GM18907 (cell line): ENCODE measurements at regions not wholly inside any gene's neighbourhood (a gene's known extent, or its start where the extent isn't known, plus 50 kb on each side); places are given as distances from the start of the nearest gene placed in this dataset.
"Not testable (repeated sequence)": the region's sequence is repeated elsewhere in the genome, so short reads cannot be mapped to it uniquely, and the experiment has no call there.

ENCODE experiments used
- ATAC-seq: cut with Tn5 transposase; IDR thresholded peaks from one replicate; pipeline ENCODE4 v1.9.1; 2021; ENCODE audit warnings: mild to moderate bottlenecking, moderate library complexity; ENCODE audit not compliant: unreplicated experiment

DNA sequence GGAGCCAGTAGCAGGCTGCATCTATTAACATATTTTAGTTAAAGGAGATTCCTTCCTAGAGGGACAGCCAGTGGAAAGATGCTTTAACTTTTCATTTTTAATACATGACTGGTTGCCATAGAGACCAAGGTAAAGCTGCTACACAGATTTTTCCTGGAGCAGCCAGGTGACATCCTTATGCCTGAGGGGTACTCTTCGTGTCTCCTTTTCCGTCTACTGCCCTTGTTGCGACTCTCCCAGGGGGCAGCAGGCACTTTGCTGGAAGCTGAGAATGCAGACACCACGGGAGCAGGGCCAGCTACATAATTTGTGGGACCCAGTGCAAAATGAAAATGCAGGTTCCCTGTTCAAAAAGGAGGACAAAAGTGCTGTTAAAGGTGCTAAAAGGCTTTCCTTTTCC, 340.4 kb downstream of the CEP170 start:
- not testable (repeated sequence) for ATAC-seq

DNA sequence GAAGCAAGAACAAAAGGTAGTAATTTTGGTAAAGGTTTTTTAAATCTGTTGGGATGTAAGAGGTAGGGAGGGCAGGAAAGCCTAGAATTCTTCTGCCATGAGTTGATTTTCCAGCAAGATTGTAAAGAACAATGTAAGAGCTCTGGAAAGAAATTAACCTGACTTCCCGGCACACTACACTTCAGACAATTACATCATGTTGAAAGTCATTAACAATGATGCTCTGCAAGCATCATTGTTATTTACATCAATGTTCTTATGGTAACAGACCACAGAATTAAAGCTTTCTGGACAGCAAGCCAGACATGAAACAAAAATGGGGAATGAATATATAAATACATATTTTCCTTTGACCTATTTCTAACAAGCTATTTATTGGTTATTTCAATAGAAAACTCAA, 342.2 kb downstream of the CEP170 start:
- not testable (repeated sequence) for ATAC-seq

DNA sequence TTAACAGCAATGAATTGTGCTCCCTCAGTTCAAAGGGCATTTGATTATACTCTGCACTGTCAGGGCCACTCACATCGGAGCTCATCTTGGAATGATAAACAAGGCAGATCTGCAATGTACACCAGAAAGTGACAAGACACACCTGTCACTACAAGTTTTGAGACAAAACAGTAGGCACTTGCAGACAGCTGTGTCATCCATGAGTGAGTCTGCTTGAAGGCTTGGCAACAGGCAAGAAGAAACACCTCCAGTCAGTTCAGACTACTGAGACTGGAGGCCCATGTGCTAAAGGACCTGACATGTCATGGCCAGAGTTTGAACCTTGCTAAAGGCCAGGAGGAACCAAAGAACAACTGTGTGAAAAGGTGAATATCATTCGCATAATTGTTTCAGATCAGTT, 354.5 kb downstream of the CEP170 start:
- ATAC-seq: peak; percentile 57

DNA sequence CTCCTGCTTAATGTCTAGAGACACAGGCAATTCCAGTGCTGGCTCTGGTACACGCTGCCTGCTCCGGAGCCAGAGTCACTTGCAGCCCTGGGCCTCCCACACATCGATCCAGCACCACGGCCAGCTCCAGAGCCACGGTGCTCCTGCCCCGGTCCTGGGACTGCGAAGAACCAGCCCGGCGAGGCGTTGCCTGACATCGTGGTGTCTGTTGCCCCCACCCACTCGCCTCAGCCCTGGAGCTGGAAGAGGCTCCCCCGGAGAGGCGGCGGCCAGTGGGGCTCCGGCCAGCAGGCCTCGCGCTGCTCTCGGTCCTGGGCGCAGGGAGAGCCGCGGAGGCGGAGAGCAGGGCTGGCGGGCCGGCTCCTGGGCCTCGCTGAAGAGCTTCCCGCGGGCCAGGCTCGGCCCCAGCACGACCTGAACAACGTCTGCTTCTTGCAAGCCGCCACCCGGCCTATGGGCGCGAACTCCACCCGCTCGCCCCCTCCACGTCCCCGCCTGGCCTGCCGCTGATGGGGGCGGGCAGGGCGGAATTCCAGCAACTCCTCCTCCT, 364.8 kb downstream of the CEP170 start:
- no peak for ATAC-seq

DNA sequence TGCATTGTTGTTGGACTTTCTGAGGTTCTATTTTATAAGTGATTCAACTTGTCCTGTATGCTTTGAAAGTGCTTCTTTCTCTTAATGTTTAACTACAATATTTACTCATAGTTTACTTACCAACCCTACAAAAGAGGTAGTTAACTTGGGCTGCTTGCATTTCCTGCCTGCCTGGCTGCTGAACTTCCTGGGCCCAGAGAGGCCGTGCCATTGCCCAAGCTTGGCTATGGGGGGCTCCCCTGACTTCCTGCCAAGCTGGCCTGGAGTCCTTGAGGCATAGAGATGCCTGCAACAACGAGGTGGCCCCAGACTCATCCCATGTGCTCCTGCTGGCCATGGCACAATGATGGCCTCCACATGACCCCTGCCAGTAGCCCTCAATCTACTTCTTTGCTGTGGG, 361.6 kb upstream of the PLD5 start:
- peak; percentile 97 for ATAC-seq

DNA sequence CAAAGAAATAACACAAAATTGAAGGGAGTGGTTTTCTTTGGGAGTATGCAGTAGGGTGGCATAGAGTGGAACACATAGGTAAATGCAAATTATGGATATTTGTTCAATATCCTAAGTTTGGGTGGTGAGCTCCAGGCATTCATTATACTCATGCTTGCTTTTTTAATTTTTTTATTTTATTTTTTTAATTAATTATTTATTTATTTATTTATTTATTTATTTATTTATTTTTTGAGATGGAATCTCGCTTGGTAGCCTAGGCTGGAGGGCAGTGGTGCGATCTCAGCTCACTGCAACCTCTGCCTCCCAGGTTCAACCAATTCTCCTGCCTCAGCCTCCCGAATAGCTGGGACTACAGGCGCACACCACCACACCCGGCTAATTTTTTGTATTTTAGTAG, 355.5 kb upstream of the PLD5 start:
- not testable (repeated sequence) for ATAC-seq

DNA sequence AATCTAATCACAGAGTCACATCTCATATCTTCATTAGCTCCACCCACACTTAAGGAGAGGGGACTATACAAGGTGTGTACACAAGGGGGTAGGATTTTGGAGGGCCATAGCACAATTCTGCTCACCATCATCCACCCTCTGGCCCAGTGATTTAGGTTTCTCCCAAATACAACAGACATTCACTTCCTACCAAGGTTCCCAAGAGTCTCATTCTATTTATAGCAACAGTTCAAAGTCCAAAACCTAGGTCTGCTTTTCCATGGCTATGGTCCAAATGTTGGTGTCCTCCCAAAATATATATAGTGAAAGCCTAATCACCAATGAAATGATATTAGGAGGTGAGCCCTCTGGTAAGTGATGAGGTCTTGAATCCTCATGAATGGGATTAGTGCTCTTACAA, 353.2 kb upstream of the PLD5 start:
- ATAC-seq: no peak

DNA sequence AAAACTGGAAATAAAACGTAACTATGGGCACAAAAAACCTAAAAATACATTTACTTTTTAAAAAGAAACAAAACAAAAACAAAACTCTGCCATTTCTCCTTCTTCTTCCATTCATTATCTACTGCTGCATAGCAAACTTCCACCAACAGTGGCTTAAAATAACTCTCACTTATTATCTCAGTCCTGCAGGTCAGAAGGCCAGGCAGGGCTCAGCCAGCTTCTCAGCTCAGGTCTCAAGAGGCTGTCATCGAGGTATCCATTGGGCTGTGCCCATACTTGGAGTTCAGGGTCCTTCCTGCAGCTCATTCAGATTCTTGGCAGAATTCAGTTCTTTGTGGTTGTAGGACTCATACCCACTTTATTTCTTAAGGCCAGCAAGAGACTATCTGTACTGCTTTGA, 352.7 kb upstream of the PLD5 start:
- ATAC-seq: no peak

DNA sequence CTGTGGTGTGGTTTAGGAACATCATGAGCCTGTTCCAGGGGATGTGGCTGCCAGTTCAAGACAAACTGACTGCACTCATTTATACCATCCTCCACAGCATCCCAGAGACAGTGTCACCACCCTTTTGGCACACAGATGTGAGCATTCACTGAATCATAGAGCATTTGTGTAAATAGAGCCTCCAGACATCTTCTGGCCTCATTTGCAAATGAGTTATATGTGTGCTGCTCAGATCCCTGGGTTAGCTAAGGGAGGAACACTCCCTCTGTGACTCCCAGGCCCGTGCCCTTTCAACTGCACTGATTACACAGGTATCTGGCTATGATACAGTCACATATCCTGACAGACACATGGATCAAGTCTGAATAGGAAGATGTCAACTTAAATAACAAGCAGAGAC, 351.5 kb upstream of the PLD5 start:
- no peak for ATAC-seq

DNA sequence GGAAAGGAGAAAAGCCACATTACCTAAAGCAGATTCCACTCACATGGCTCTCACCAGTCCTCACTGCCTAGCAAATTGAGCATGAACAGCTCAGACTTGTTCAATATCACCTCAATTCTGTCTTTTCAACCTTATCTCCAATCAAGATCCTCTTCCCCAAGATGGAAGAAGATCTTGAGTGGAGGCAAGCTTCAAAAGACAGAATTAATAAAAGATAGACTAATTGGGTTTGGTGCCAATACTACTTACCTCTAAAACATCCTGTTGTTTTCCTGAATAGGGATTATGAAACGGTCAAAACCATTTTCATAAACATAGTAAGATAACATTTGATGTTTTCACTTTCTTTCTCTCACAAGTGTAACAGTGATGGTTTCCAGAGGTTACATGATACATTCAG, 349.2 kb upstream of the PLD5 start:
- no peak for ATAC-seq

DNA sequence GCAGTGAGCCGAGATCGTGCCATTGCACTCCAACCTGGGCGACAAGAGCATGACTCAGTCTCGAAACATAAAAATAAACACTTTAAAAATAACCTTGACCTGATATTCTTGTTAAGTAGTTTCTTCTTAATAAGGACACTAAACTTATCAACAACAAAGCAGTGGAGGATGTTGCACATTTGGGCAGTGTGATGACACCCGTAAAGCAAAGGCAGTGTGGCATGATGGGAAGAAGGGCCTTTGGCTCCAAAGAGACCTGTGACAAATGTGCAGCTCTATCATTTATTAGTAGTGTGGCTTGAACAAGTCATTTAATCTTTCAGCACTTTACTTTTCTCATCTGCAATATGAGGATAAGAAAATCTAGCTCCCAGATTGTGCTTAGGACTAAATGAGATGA, 348.0 kb upstream of the PLD5 start:
- no peak for ATAC-seq

DNA sequence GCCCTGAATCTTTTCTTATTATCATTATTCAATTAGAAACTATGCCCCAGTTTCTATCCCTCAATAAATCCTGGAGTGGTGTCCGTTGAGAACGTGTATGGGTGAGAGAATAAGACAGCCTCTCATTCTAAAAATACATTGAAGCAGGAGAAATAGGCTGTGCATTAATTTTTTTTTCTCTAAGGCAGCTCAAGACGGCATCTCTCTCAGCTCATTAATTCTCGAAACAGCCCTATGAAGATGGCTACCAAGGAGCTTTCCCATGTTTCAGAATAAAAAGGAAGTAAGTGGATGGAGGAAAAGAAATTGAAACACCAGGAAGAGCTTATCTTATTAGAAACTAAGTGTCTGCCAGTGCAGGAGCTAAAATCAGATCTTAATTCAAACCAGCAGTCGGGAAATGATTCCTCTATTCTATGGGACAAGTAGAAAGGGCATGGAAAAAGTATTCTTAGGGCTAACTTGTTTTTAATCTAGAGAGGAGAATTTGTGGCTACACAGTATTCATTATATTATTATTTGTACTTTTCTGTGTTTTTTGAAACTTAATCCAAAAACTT, 347.1 kb upstream of the PLD5 start:
- ATAC-seq: no peak

DNA sequence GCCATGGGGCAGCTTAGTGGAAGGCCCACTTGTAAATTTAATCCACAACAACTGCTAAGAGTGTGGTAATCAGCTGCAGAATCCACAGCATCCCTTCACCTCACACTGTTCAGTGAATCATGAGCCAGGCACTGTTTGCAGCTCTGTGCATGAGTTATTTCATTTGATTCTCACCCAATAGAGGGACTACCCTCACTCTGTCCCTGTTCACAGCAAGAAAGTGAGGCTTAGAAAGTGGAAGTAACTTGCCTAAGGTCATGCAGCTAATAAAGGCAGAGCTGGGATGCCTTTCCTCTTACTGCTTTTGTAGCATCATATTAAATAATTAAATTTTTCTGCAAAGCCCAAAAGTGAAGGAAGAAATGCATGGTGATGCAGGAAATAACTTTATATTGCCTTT, 346.5 kb upstream of the PLD5 start:
- no peak for ATAC-seq

DNA sequence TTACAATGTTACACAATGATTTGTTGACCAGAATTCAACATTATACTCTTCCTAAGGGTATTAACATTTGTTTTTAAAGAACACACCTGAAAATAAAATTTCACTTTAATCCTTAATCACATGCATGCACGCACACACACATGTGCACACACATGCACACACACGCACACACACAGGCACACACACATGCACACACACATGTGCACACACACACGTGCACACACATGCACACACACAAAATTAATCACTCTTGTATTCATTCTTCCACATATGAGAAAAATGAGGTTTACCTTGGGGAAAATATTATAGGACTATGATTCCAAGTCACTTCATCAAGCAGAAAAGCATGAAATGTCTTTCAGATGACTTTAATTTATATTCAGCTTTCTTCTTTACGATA, 331.8 kb upstream of the PLD5 start:
- no peak for ATAC-seq

DNA sequence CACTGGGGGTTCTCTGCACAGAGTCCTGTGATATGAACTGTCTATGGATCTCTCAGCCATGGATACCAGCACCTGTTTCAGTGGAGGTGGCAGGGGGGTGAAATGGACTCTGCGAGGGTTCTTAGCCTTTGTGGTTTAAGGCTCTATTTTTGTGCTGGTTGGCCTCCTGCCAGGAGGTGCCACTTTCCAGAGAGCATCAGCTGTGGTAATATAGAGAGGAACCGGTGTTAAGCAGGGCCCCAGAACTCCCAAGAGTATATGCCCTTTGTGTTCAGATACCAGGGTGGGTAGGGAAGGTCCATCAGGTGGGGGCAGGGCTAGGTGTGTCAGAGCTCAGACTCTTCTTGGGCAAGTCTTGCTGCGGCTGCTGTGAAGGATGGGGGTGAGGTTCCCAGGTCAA, 330.0 kb upstream of the PLD5 start:
- no peak for ATAC-seq

DNA sequence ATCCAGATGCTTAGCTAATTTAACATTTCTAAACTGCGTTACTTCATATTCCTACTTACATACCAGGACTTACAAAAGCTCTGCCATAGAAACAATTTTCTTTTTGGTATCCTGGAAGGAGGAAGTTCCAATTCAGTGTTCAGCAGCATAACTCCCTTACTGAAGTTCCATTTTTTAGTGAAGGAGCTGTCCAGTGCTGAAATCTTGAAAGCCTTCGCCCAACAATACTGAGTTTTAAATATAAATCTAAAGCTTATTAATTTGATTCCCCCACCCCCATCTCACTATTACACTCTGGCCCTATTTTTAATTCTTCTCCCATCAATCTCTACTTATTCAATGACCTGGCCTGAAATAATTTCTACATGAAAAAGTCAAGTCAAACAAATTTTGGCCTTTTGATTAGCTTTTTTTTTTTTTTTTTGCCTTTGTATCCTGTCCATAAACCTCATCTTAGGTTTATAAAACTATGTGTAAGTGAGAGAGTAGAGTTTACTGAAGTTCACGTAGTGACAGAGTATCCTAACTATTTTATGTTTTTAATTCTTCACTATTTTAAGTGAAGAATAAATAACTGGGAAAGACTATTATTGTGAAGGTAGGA, 323.0 kb upstream of the PLD5 start:
- no peak for ATAC-seq

DNA sequence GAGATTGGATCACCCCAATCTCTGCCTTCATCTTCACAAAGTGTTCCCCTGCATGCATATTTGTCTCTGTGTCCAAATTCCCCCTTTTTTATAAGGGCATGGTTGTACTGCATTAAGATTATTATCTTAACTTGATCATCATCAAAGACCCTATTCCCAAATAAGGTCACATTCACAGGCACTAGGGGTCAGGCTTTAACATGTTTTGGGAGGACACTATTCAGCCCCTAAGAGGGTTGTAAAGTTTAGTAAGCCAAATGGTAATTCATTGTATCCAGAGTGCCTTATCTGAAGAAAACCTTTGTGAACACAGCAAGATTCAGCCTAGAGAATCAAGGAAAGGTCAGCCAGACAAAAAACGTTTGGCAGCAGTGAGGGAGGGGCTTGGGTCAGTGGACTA, 317.6 kb upstream of the PLD5 start:
- no peak for ATAC-seq

DNA sequence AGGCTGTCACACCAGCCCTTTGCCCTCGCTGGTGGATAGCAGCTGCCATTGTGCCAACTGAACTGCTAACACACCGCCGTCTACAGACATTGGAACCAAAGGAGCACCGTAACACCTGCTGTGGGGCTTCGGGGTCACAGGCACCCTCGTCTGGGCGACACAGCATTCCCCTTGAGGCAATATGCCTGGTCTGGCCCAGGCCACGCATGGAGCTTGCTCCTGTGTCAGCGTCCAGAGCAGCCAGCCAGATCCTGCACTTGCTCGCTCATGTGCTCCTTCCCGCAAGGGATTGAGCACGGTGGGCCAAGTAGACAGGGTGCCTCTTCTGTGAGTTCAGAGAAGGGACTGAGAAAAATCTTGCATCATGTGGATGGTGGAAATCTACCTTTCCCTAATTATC, 314.6 kb upstream of the PLD5 start:
- no peak for ATAC-seq

DNA sequence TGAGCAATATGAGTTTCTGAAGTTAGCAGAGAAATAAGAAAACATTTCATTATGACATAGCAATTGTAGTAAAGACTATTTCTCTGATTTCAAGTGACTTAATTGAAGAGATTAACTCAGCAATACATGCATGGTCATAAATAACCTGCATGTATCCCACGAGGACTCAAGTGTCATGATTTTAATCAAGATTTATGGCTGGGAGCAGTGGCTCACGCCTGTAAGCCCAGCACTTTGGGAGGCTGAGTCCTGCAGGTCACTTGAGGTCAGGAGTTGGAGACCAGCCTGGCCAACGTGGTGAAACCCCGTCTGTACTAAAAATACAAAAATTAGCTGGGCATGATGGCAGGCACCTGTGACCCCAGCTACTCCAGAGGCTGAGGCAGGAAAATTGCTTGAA, 311.9 kb upstream of the PLD5 start:
- ATAC-seq: no peak

DNA sequence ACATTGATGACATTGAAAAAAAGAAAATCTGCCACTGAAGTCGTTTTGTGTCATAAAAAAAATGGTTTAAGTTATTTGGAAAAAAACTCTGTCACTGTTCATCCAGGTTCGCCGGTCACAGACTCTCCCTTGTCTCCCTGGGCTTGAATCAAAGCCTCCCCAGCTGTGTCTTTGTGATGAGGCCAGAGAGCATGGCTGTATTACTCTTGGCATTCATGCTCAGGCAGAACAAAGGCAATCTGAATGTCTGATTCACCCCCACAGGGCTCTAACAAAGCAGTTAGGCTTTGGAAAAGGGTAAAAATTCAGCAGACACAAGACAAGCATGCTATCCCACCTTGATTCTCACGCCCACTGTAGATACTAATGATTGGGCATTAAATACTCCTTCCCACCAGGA, 304.3 kb upstream of the PLD5 start:
- ATAC-seq: no peak

DNA sequence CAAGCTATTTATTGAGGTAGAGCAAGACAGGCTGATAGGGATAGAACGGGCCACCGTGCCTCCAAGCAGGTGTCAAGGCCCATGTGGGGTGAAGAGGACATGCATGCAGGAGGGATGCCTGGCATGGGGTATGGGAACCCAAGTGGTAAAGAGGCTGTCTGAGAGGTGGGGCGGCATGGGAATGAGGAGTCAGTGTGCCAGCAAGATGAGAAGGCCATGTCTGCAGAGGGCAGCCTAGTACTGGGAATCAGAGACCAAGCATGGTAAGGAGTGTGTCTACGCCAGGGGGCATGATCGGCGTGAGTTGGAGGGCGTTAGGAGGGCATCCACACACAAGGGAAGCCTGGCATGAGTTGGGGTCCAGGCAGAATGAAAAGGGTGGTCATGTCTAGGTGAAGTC, 303.7 kb upstream of the PLD5 start:
- no peak for ATAC-seq

DNA sequence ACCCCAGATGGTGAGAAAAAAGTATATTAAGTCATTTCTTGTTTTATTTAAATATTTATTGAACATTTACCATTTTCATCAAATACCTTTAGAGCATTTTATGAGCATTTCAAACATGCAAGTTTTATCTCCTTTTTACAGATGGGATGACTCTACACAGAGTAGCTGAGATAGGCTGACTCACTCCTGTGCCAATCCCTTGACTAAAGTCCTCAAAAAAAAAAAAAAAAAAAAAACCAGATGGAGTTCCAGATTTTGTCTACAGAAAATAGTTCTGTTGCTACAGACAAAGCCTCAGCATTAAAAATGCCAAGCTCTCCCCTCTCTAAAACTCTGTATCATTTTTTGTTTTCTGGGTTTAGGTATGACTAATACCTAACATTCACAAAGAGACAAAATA, 303.0 kb upstream of the PLD5 start:
- ATAC-seq: no peak

DNA sequence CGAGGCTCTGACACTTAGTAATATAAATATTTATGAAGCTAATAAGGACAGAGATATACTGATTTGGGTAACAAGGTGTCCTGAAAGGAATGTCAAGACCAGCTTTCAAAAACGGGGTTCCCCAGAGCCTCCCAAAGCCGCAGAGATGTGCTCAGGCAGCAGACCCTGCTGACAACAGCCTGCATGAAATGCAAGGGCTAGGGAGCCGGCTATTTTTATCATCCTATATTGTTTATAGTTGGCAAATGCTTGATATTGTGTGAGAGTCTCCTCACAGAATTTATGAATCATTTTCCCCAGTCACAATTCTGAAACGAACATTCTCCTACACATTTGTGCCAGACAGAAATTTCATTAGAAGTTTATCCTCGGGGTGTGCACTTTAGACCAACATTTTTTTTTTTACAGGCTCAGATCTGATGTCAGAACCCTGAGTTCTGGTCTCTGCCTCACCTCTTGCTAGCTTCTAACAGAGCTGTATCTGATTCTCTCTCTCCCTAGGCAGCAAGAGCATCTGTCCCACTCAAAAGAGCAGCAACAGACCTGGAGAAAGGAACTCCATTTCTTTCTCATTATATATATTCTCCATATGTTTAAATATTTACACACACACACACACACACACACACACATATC, 302.3 kb upstream of the PLD5 start:
- ATAC-seq: no peak
